Left lung (tissue), 4 donors: ENCODE measurements at regions not wholly inside any gene's neighbourhood (a gene's known extent, or its start where the extent isn't known, plus 50 kb on each side); places are given as distances from the start of the nearest gene placed in this dataset.
A peak's percentile ranks its signal among the peaks of the same experiment; 100 is the strongest.

Experiments
- ATAC-seq: fragments of 200-7000 bp; cut with Tn5 transposase; one replicate; pipeline ENCODE4 v1.9.1; 2020; ENCODE audit warnings: moderate library complexity
- DNase-seq, 4 donors: peaks; one replicate each; pipeline ENCODE4 v3.0.0-alpha.2; 2013 to 2020
- H3K27ac ChIP-seq, 2 donors: fragments of 200-600 bp; sonication (generic) in 1 of 2; one replicate each; pipeline versions ENCODE4 v1.5.0 to v1.8.0; 2020 to 2021
- H3K27me3 ChIP-seq, 2 donors: fragments of 200-600 bp; sonication (generic) in 1 of 2; one replicate each; pipeline versions ENCODE4 v1.5.0 to v1.8.0; 2020 to 2021
- H3K36me3 ChIP-seq, 2 donors: fragments of 200-600 bp; sonication (generic) in 1 of 2; one replicate each; pipeline versions ENCODE4 v1.5.0 to v1.8.0; 2020 to 2021
- H3K4me1 ChIP-seq, 2 donors: fragments of 200-600 bp; one replicate each; pipeline ENCODE4 v1.8.0; 2021
- H3K4me3 ChIP-seq, 2 donors: fragments of 200-600 bp; sonication (generic) in 1 of 2; one replicate each; pipeline versions ENCODE4 v1.5.0 to v1.8.0; 2020 to 2021; ENCODE audit warnings: mild to moderate bottlenecking in 1 of 2
- H3K9me3 ChIP-seq, 2 donors: fragments of 200-600 bp; sonication (generic) in 1 of 2; one replicate each; pipeline versions ENCODE4 v1.5.0 to v1.8.0; 2020 to 2021
- intact Hi-C, 2 donors: fragments of 100-400 bp; cut with DNase I; formaldehyde crosslinking; loops; one replicate each; pipeline versions ENCODE4 v1.11.2 to v1.14.2; 2022
- TF ChIP-seq, protein P1 (sequence below), 2 donors: fragments of 200-600 bp; sonication (generic) in 1 of 2; IDR thresholded peaks; one replicate each; pipeline versions ENCODE4 v1.5.0 to v1.8.0; 2021; ENCODE audit warnings: antibody characterized with exemption in 2 of 2
- donor health status: DM: no; HTN: yes; CAD: no.
- donor health status: DM: no; HTN: no; CAD: no.

- Histone ChIP-seq H3K4me1 (no peaks in the 10 kb centered on the region), H3K27ac (no peak overlapping the region), H3K27me3 (no peaks in the 10 kb centered on the region), H3K9me3 (no peaks in the 10 kb centered on the region), H3K36me3 (no peaks in the 10 kb centered on the region), H3K4me3 (no peak overlapping the region)
- ATAC-seq (no peak), DNase-seq (no peak)
- intact Hi-C loops = no loop called here
- TF ChIP-seq, protein P1, sequence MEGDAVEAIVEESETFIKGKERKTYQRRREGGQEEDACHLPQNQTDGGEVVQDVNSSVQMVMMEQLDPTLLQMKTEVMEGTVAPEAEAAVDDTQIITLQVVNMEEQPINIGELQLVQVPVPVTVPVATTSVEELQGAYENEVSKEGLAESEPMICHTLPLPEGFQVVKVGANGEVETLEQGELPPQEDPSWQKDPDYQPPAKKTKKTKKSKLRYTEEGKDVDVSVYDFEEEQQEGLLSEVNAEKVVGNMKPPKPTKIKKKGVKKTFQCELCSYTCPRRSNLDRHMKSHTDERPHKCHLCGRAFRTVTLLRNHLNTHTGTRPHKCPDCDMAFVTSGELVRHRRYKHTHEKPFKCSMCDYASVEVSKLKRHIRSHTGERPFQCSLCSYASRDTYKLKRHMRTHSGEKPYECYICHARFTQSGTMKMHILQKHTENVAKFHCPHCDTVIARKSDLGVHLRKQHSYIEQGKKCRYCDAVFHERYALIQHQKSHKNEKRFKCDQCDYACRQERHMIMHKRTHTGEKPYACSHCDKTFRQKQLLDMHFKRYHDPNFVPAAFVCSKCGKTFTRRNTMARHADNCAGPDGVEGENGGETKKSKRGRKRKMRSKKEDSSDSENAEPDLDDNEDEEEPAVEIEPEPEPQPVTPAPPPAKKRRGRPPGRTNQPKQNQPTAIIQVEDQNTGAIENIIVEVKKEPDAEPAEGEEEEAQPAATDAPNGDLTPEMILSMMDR (IDR thresholded peaks at IDR 0.05) = no peak
Observed at GRCh38 chr4:19039816-19040215, 1018.3 kb upstream of the LCORL start.

- no peaks in the 10 kb centered on the region for H3K4me1 ChIP-seq
- TF ChIP-seq, protein P1 (IDR thresholded peaks at IDR 0.05) = no peak
- H3K36me3 ChIP-seq = no peaks in the 10 kb centered on the region
- ATAC-seq (no peak), DNase-seq (no peak)
- H3K27me3 ChIP-seq = no peaks in the 10 kb centered on the region
- no peak overlapping the region for H3K27ac ChIP-seq
- intact Hi-C loops = no loop called here
- no peaks in the 10 kb centered on the region for H3K9me3 ChIP-seq
- no peak overlapping the region for H3K4me3 ChIP-seq
Observed at GRCh38 chr4:19038231-19038630, 1016.7 kb upstream of the LCORL start.

- ATAC-seq = no peak
- Histone ChIP-seq H3K27me3 (no peaks in the 10 kb centered on the region), H3K27ac (no peak overlapping the region), H3K4me1 (no peaks in the 10 kb centered on the region), H3K4me3 (no peak overlapping the region), H3K36me3 (no peaks in the 10 kb centered on the region), H3K9me3 (no peaks in the 10 kb centered on the region)
- intact Hi-C loops = no loop called here
- DNase-seq = no peak
- TF ChIP-seq, protein P1 (IDR thresholded peaks at IDR 0.05) = no peak
Observed at GRCh38 chr4:19033816-19034733, 1012.5 kb upstream of the LCORL start.

DNA sequence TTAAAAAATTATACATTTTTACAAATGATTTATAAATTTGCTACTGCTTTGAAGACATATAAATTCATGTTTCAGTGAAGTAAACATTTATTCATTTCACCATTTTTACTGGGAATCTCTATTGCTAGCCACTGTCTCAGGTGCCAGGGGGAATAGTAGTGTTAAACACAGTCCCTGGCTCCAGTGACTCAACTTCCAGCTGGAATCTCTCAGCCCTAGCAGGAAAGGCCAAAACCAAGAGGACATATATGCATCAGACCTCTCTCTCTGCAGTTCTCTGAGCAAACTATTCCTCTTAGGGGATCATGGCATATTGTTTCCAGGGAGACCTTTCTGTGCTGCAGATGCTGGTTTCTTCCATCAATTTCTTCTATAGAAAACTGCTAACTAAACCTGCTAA lies 1009.0 kb upstream of the LCORL start:
- TF ChIP-seq, protein P1 (IDR thresholded peaks at IDR 0.05) = no peak
- ATAC-seq = peak; percentile 57

GRCh38 chr4:19030048-19030447 lies 1008.5 kb upstream of the LCORL start:
- peak in 1 of 4 donors; percentile 31 for DNase-seq
- H3K36me3 ChIP-seq = no peaks in the 10 kb centered on the region
- H3K4me3 ChIP-seq = no peak overlapping the region
- no peaks in the 10 kb centered on the region for H3K4me1 ChIP-seq
- no peaks in the 10 kb centered on the region for H3K27me3 ChIP-seq
- TF ChIP-seq, protein P1 (IDR thresholded peaks at IDR 0.05) = no peak
- H3K27ac ChIP-seq = peak overlapping the region in 1 of 2 donors; percentile 16
- H3K9me3 ChIP-seq = no peaks in the 10 kb centered on the region
- intact Hi-C loops = no loop called here
- ATAC-seq = peak; percentile 77

More for the DNA sequence above, 1009.0 kb upstream of the LCORL start:
- no peaks in the 10 kb centered on the region for H3K36me3 ChIP-seq
- H3K4me3 ChIP-seq = no peak overlapping the region
- no peak for DNase-seq
- H3K27ac ChIP-seq = no peak overlapping the region
- no peaks in the 10 kb centered on the region for H3K27me3 ChIP-seq
- no peaks in the 10 kb centered on the region for H3K9me3 ChIP-seq
- intact Hi-C loops = no loop called here
- no peaks in the 10 kb centered on the region for H3K4me1 ChIP-seq
